ENCODE measurements at regions not wholly inside any gene's neighbourhood (a gene's known extent, or its start where the extent isn't known, plus 50 kb on each side); places are given as distances from the start of the nearest gene placed in this dataset.

- no peaks in the 10 kb centered on the region for H3K9me3 ChIP-seq
- intact Hi-C loops (cut with DNase I; ENCODE audit: low total_unique reads) = no loop called here
- no peaks in the 10 kb centered on the region for H3K4me1 ChIP-seq
- H3K4me3 ChIP-seq = no peak overlapping the region
- ATAC-seq (no peak), DNase-seq (no peak)
- H3K27ac ChIP-seq = no peak overlapping the region
- TF ChIP-seq CTCF (IDR thresholded peaks at IDR 0.05 in 4 of 5, conservative IDR thresholded peaks at IDR 0.05 in 1 of 5) (no peak), POLR2A (IDR thresholded peaks at IDR 0.05) (no peak)
- no peaks in the 10 kb centered on the region for H3K27me3 ChIP-seq
- no peaks in the 10 kb centered on the region for H3K36me3 ChIP-seq
- in situ Hi-C loops (cut with MboI; ENCODE audit: low sequenced_read_pairs in 4 of 4) = no loop called here
Measured at GRCh38 chr13:85508683-85509329, 290.4 kb downstream of the SLITRK6 start.

- Histone ChIP-seq H3K4me3 (no peak overlapping the region), H3K9me3 (no peaks in the 10 kb centered on the region), H3K36me3 (no peaks in the 10 kb centered on the region), H3K27ac (no peak overlapping the region), H3K4me1 (no peaks in the 10 kb centered on the region), H3K27me3 (no peaks in the 10 kb centered on the region)
- intact Hi-C loops (cut with DNase I; ENCODE audit: low total_unique reads) (no loop called here), in situ Hi-C loops (cut with MboI; ENCODE audit: low sequenced_read_pairs in 4 of 4) (no loop called here)
- DNase-seq = no peak
- ATAC-seq = no peak
- no peak for TF ChIP-seq POLR2A (IDR thresholded peaks at IDR 0.05)
- no peak for TF ChIP-seq CTCF (IDR thresholded peaks at IDR 0.05 in 4 of 5, conservative IDR thresholded peaks at IDR 0.05 in 1 of 5)
Measured at GRCh38 chr13:85503797-85504196, 295.4 kb downstream of the SLITRK6 start.

- no peak overlapping the region for H3K4me3 ChIP-seq
- H3K9me3 ChIP-seq = no peaks in the 10 kb centered on the region
- intact Hi-C loops (cut with DNase I; ENCODE audit: low total_unique reads) (no loop called here), in situ Hi-C loops (cut with MboI; ENCODE audit: low sequenced_read_pairs in 4 of 4) (no loop called here)
- no peaks in the 10 kb centered on the region for H3K27me3 ChIP-seq
- H3K27ac ChIP-seq = no peak overlapping the region
- ATAC-seq (no peak), DNase-seq (no peak)
- H3K36me3 ChIP-seq = no peaks in the 10 kb centered on the region
- TF ChIP-seq POLR2A (IDR thresholded peaks at IDR 0.05) (no peak), CTCF (IDR thresholded peaks at IDR 0.05 in 4 of 5, conservative IDR thresholded peaks at IDR 0.05 in 1 of 5) (no peak)
- H3K4me1 ChIP-seq = no peaks in the 10 kb centered on the region
Measured at GRCh38 chr13:85501616-85502015, 297.6 kb downstream of the SLITRK6 start.

- Histone ChIP-seq H3K27me3 (no peaks in the 10 kb centered on the region), H3K4me1 (no peaks in the 10 kb centered on the region), H3K27ac (no peak overlapping the region), H3K9me3 (no peaks in the 10 kb centered on the region), H3K36me3 (no peaks in the 10 kb centered on the region), H3K4me3 (no peak overlapping the region)
- TF ChIP-seq CTCF (IDR thresholded peaks at IDR 0.05 in 4 of 5, conservative IDR thresholded peaks at IDR 0.05 in 1 of 5) = no peak
- TF ChIP-seq POLR2A (IDR thresholded peaks at IDR 0.05) = no peak
- intact Hi-C loops (cut with DNase I; ENCODE audit: low total_unique reads) (no loop called here), in situ Hi-C loops (cut with MboI; ENCODE audit: low sequenced_read_pairs in 4 of 4) (no loop called here)
- no peak for DNase-seq
- no peak for ATAC-seq
Measured at GRCh38 chr13:85500696-85501256, 298.4 kb downstream of the SLITRK6 start.

DNA sequence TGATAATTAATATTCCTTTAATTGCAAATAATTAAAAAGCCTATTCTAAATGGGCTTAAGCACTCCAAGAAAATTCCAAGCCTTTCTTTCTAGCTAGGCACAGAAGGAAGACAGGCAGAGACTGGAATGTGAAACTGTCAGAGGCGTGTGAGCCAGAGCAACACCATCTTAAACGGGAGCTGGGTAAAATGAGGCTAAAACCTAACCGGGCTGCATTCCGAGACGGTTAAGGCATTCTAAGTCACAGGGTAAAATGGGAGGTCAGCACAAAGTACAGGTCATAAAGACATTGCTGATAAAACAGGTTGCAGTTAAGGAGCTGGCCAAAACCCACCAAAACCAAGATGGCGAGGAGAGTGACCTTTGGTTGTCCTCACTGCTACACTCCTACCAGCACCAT, 300.4 kb downstream of the SLITRK6 start:
- Histone ChIP-seq H3K9me3 (no peaks in the 10 kb centered on the region), H3K36me3 (no peaks in the 10 kb centered on the region), H3K27me3 (no peaks in the 10 kb centered on the region), H3K4me3 (no peak overlapping the region), H3K27ac (no peak overlapping the region), H3K4me1 (no peaks in the 10 kb centered on the region)
- no peak for DNase-seq
- TF ChIP-seq POLR2A (IDR thresholded peaks at IDR 0.05) (no peak), CTCF (IDR thresholded peaks at IDR 0.05 in 4 of 5, conservative IDR thresholded peaks at IDR 0.05 in 1 of 5) (no peak)
- in situ Hi-C loops (cut with MboI; ENCODE audit: low sequenced_read_pairs in 4 of 4) = no loop called here
- intact Hi-C loops (cut with DNase I; ENCODE audit: low total_unique reads) = no loop called here
- ATAC-seq = no peak
